Lower leg skin (tissue), 4 donors: ENCODE measurements at regions not wholly inside any gene's neighbourhood (a gene's known extent, or its start where the extent isn't known, plus 50 kb on each side); places are given as distances from the start of the nearest gene placed in this dataset.

Experiments
- DNase-seq, 2 donors: peaks; one replicate each; pipeline ENCODE4 v3.0.0-alpha.2; 2019; ENCODE audit warnings: low spot score in 2 of 2
- H3K4me3 ChIP-seq: fragments of 200-600 bp; sonication (generic); 2 replicates; pipeline ENCODE4 v1.5.1; 2017; ENCODE audit warnings: mild to moderate bottlenecking, low read depth; ENCODE audit not compliant: poor library complexity, severe bottlenecking
- CTCF ChIP-seq, 3 donors: fragments of 450-650 bp; IDR thresholded peaks; one replicate each; pipeline ENCODE4 v1.5.1; 2016; ENCODE audit warnings: antibody characterized with exemption in 3 of 3, mild to moderate bottlenecking in 3 of 3, moderate library complexity in 2 of 3
- POLR2A ChIP-seq, 2 donors: fragments of 450-650 bp; IDR thresholded peaks; one replicate each; pipeline ENCODE4 v1.6.1; 2016 to 2017; ENCODE audit warnings: antibody characterized with exemption in 2 of 2, mild to moderate bottlenecking in 1 of 2, moderate library complexity in 1 of 2
- WGBS, 2 donors: methylation state at CpG; one replicate each; pipeline ENCODE4 v1.1.5; 2018; 5-methylcytosine and 5-hydroxymethylcytosine counted together
- intact Hi-C: fragments of 100-400 bp; cut with DNase I; formaldehyde crosslinking; loops from one replicate; pipeline ENCODE4 v1.15.0; 2023; ENCODE audit warnings: low total_unique reads

GRCh38 chr1:191002768-191003167 is 525.1 kb upstream of the BRINP3 start:
- no peak overlapping the region for H3K4me3 ChIP-seq
- DNase-seq: no peak
- intact Hi-C loops: no loop called here
- WGBS, 2 donors: 81 to 86% methylated on average over 1 of the region's 1 CpG
- TF ChIP-seq CTCF (IDR thresholded peaks at IDR 0.05) (no peak), POLR2A (IDR thresholded peaks at IDR 0.05) (no peak)

- intact Hi-C loops: no loop called here
- 92% methylated on average over 6 of the region's 6 CpGs for WGBS, 2 donors
- H3K4me3 ChIP-seq: no peak overlapping the region
- DNase-seq: no peak
- TF ChIP-seq CTCF (IDR thresholded peaks at IDR 0.05): no peak
- TF ChIP-seq POLR2A (IDR thresholded peaks at IDR 0.05): no peak
These were observed 539.1 kb upstream of the BRINP3 start for GRCh38 chr1:191016765-191017164.

- no peak for DNase-seq
- WGBS, 2 donors: 47 to 53% methylated on average over 1 of the region's 1 CpG
These were observed 545.2 kb upstream of the BRINP3 start for GRCh38 chr1:191022856-191023255.

GRCh38 chr1:191025896-191026642 is 548.4 kb upstream of the BRINP3 start:
- intact Hi-C loops: no loop called here
- WGBS, 2 donors: 90 to 96% methylated on average over 9 to 16 of the region's 33 CpGs
- TF ChIP-seq CTCF (IDR thresholded peaks at IDR 0.05): no peak
- no peak for TF ChIP-seq POLR2A (IDR thresholded peaks at IDR 0.05)
- H3K4me3 ChIP-seq: no peak overlapping the region
- DNase-seq: no peak

More at GRCh38 chr1:191022856-191023255, 545.2 kb upstream of the BRINP3 start:
- no peak overlapping the region for H3K4me3 ChIP-seq
- intact Hi-C loops: no loop called here
- no peak for TF ChIP-seq POLR2A (IDR thresholded peaks at IDR 0.05)

- H3K4me3 ChIP-seq: no peak overlapping the region
- TF ChIP-seq POLR2A (IDR thresholded peaks at IDR 0.05): no peak
- no peak for TF ChIP-seq CTCF (IDR thresholded peaks at IDR 0.05)
- intact Hi-C loops: no loop called here
- WGBS, 2 donors: 78 to 84% methylated on average over 5 of the region's 5 CpGs
- DNase-seq: peak in 1 of 2 donors; percentile 77
These were observed 549.2 kb upstream of the BRINP3 start for GRCh38 chr1:191026828-191027227.

- H3K4me3 ChIP-seq: no peak overlapping the region
- DNase-seq: no peak
- 63 to 82% methylated on average over 2 of the region's 2 CpGs for WGBS, 2 donors
- intact Hi-C loops: no loop called here
- TF ChIP-seq CTCF (IDR thresholded peaks at IDR 0.05) (no peak), POLR2A (IDR thresholded peaks at IDR 0.05) (no peak)
These were observed 556.5 kb upstream of the BRINP3 start for GRCh38 chr1:191034132-191034531.
